ENCODE measurements at regions not wholly inside any gene's neighbourhood (a gene's known extent, or its start where the extent isn't known, plus 50 kb on each side); places are given as distances from the start of the nearest gene placed in this dataset.

GRCh38 chr18:67634631-67635338, 118.3 kb upstream of the DSEL start (continued):
- peak; percentile 30 for TF ChIP-seq CHD7 (IDR thresholded peaks at IDR 0.05; ENCODE audit: insufficient replicate concordance, low read length)
- TF ChIP-seq MAX (IDR thresholded peaks at IDR 0.05), result no peak
- no peak for TF ChIP-seq JUND (IDR thresholded peaks at IDR 0.05; ENCODE audit: low read length)
